ENCODE measurements at regions not wholly inside any gene's neighbourhood (a gene's known extent, or its start where the extent isn't known, plus 50 kb on each side); places are given as distances from the start of the nearest gene placed in this dataset.

DNA sequence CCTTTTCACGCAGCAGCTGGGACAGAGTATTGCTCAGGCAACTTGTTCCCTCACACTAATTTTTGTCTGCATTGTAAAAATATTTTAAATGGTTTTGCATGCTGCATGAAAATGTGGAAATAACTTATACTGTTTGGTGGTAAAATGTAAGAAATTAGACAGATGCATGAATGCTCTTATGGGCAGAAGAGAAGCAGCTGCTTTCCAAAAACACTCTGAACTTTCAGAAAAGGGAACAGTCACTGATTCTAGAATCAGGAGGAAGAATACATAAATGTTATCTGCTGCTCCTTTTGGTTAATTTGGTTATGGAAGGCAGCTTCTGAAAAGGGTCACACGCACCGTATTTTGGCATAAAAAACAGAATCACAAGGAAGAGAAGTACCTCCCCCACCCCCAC, 87.0 kb upstream of the RUNX1 start:
- in situ Hi-C loops (cut with HindIII; ENCODE audit: low sequenced_read_pairs): no loop called here
- TF ChIP-seq, protein P1, sequence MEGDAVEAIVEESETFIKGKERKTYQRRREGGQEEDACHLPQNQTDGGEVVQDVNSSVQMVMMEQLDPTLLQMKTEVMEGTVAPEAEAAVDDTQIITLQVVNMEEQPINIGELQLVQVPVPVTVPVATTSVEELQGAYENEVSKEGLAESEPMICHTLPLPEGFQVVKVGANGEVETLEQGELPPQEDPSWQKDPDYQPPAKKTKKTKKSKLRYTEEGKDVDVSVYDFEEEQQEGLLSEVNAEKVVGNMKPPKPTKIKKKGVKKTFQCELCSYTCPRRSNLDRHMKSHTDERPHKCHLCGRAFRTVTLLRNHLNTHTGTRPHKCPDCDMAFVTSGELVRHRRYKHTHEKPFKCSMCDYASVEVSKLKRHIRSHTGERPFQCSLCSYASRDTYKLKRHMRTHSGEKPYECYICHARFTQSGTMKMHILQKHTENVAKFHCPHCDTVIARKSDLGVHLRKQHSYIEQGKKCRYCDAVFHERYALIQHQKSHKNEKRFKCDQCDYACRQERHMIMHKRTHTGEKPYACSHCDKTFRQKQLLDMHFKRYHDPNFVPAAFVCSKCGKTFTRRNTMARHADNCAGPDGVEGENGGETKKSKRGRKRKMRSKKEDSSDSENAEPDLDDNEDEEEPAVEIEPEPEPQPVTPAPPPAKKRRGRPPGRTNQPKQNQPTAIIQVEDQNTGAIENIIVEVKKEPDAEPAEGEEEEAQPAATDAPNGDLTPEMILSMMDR (IDR thresholded peaks at IDR 0.05; ENCODE audit: low read depth, low read length, missing control alignments): no peak
- DNase-seq (ENCODE audit: low read depth): no peak
- no peak overlapping the region for H3K4me3 ChIP-seq (ENCODE audit: low read depth, low read length)

- no peak for DNase-seq (ENCODE audit: low read depth)
- in situ Hi-C loops (cut with HindIII; ENCODE audit: low sequenced_read_pairs): no loop called here
- TF ChIP-seq, protein P1 (IDR thresholded peaks at IDR 0.05; ENCODE audit: low read depth, low read length, missing control alignments): no peak
These were observed 86.4 kb upstream of the RUNX1 start for GRCh38 chr21:35135481-35135880.

GRCh38 chr21:35134309-35134708, 85.2 kb upstream of the RUNX1 start:
- in situ Hi-C loops (cut with HindIII; ENCODE audit: low sequenced_read_pairs): no loop called here
- TF ChIP-seq, protein P1 (IDR thresholded peaks at IDR 0.05; ENCODE audit: low read depth, low read length, missing control alignments): no peak
- no peak overlapping the region for H3K4me3 ChIP-seq (ENCODE audit: low read depth, low read length)
- no peak for DNase-seq (ENCODE audit: low read depth)

More at GRCh38 chr21:35135481-35135880, 86.4 kb upstream of the RUNX1 start:
- H3K4me3 ChIP-seq (ENCODE audit: low read depth, low read length): no peak overlapping the region

DNA sequence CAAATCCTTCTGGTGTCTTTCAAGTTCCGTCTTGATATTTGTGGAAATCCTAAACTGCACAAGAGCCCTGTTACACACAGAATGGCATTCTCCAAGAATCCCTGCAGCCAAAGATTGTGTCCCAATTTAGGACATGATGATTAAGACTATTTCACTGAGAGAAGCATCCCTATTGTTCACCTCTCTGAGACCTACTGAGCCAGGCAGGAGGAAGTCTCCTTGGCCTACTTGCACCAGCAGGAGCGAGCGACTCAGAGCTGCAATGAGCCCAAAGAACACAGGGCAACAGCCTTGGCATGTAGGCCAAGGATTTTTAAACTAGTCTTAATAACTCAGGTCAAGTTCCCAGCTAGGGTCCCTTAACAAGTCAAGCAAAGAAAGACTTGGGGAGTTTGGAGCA, 79.4 kb upstream of the RUNX1 start:
- no peak overlapping the region for H3K4me3 ChIP-seq (ENCODE audit: low read depth, low read length)

GRCh38 chr21:35127851-35128250, 78.7 kb upstream of the RUNX1 start:
- H3K4me3 ChIP-seq (ENCODE audit: low read depth, low read length): no peak overlapping the region
- in situ Hi-C loops (cut with HindIII; ENCODE audit: low sequenced_read_pairs): no loop called here
- TF ChIP-seq, protein P1 (IDR thresholded peaks at IDR 0.05; ENCODE audit: low read depth, low read length, missing control alignments): no peak
- no peak for DNase-seq (ENCODE audit: low read depth)

More for the DNA sequence above, 79.4 kb upstream of the RUNX1 start:
- TF ChIP-seq, protein P1 (IDR thresholded peaks at IDR 0.05; ENCODE audit: low read depth, low read length, missing control alignments): no peak
- in situ Hi-C loops (cut with HindIII; ENCODE audit: low sequenced_read_pairs): no loop called here
- no peak for DNase-seq (ENCODE audit: low read depth)

GRCh38 chr21:35127026-35127425, 77.9 kb upstream of the RUNX1 start:
- DNase-seq (ENCODE audit: low read depth): no peak
- TF ChIP-seq, protein P1 (IDR thresholded peaks at IDR 0.05; ENCODE audit: low read depth, low read length, missing control alignments): no peak
- no peak overlapping the region for H3K4me3 ChIP-seq (ENCODE audit: low read depth, low read length)
- in situ Hi-C loops (cut with HindIII; ENCODE audit: low sequenced_read_pairs): no loop called here
